Endothelial cell of umbilical vein (primary cell): ENCODE measurements at regions not wholly inside any gene's neighbourhood (a gene's known extent, or its start where the extent isn't known, plus 50 kb on each side); places are given as distances from the start of the nearest gene placed in this dataset.
"Not testable (repeated sequence)": the region's sequence is repeated elsewhere in the genome, so short reads cannot be mapped to it uniquely, and the experiment has no call there.

Source experiments
- BruUV-seq: library from RNA; stranded (reverse); fragments of 400-500 nt; replicated peaks from 2 replicates; lab custom pipeline; 2021; lab: Mats Ljungman, UMichigan
- CTCF ChIA-PET: fragments of 300-600, 350-600 bp; sonication (Branson Sonifier 250); formaldehyde crosslinking; loops from one replicate; lab custom pipeline; 2021; ENCODE audit warnings: antibody characterized with exemption, inconsistent platforms; lab: Charles Lee
- POLR2A ChIA-PET: fragments of 300-600, 350-600 bp; sonication (Branson Sonifier 250); formaldehyde crosslinking; loops from one replicate; lab custom pipeline; 2021; ENCODE audit warnings: antibody characterized with exemption, inconsistent platforms; lab: Charles Lee
- DNase-seq: peaks from one replicate; pipeline ENCODE4 v3.0.0-alpha.2; 2011; ENCODE audit warnings: low read depth, low spot score
- FAIRE-seq: peaks from 2 replicates; lab custom pipeline; 2011; peaks lifted over from hg19 to GRCh38; lab: Jason Lieb, UNC
- H2AFZ ChIP-seq: 2 replicates; pipeline ENCODE4 v1.6.0; 2012; ENCODE audit warnings: low read depth, low read length, control low read depth, inconsistent platforms
- H3K27ac ChIP-seq: 2 replicates; pipeline ENCODE4 v1.5.1; 2011; ENCODE audit warnings: low read depth, mild to moderate bottlenecking, control low read depth, low read length, moderate library complexity; ENCODE audit not compliant: insufficient read depth
- H3K27me3 ChIP-seq, 2 experiments: 2 replicates each; pipeline versions ENCODE4 v1.6.0 to v1.6.1; 2011; ENCODE audit warnings: low read length in 2 of 2, mixed read lengths in 1 of 2; ENCODE audit not compliant: control insufficient read depth in 2 of 2, insufficient read depth in 2 of 2
- H3K36me3 ChIP-seq, 2 experiments: 2 replicates in 1 of 2; 3 replicates in 1 of 2; pipeline ENCODE4 v1.5.1; 2011; ENCODE audit warnings: low read length in 2 of 2, mild to moderate bottlenecking in 1 of 2, moderate library complexity in 1 of 2; ENCODE audit not compliant: control insufficient read depth in 2 of 2, insufficient read depth in 2 of 2; ENCODE audit errors: extremely low read depth in 1 of 2
- H3K4me1 ChIP-seq: 3 replicates; pipeline ENCODE4 v1.5.1; 2011; ENCODE audit warnings: mild to moderate bottlenecking, low read length; ENCODE audit not compliant: control insufficient read depth, insufficient read depth; ENCODE audit errors: extremely low read depth
- H3K4me2 ChIP-seq: 2 replicates; pipeline ENCODE4 v1.6.1; 2011; ENCODE audit warnings: low read length, control low read depth, mixed read lengths; ENCODE audit not compliant: insufficient read depth
- H3K4me3 ChIP-seq, 3 experiments: fragments of 200-600 bp in 1 of 3; sonication (generic), shearing (Covaris generic) in 1 of 3; replicated peaks in 1 of 3; 2 replicates each; pipeline ENCODE4 v1.5.1; 2011 to 2016; ENCODE audit warnings: control low read depth in 3 of 3, low read length in 3 of 3, mild to moderate bottlenecking in 2 of 3, inconsistent platforms in 1 of 3, low read depth in 1 of 3, moderate library complexity in 1 of 3; ENCODE audit not compliant: insufficient read depth in 1 of 3
- H3K79me2 ChIP-seq: 2 replicates; pipeline ENCODE4 v1.6.0; 2012; ENCODE audit warnings: low read length, inconsistent platforms; ENCODE audit not compliant: control insufficient read depth, insufficient read depth
- H3K9ac ChIP-seq: replicated peaks from 2 replicates; pipeline ENCODE3; 2011; ENCODE audit warnings: low read length, control low read depth; ENCODE audit not compliant: insufficient read depth; ENCODE audit errors: extremely low read depth
- H3K9me1 ChIP-seq: replicated peaks from 3 replicates; pipeline ENCODE4 v1.6.0; 2011; ENCODE audit warnings: mild to moderate bottlenecking, low read length; ENCODE audit not compliant: control insufficient read depth, insufficient read depth; ENCODE audit errors: extremely low read depth
- H3K9me3 ChIP-seq: replicated peaks from 2 replicates; pipeline ENCODE4 v1.5.1; 2012; ENCODE audit warnings: low read length, inconsistent platforms; ENCODE audit not compliant: control insufficient read depth, insufficient read depth
- H4K20me1 ChIP-seq: replicated peaks from 2 replicates; pipeline ENCODE3; 2011; ENCODE audit warnings: mild to moderate bottlenecking, low read length; ENCODE audit not compliant: control insufficient read depth, insufficient read depth; ENCODE audit errors: extremely low read depth
- EZH2 ChIP-seq: IDR thresholded peaks from 2 replicates; pipeline ENCODE4 v1.6.1; 2012; ENCODE audit warnings: borderline replicate concordance, low read depth, mild to moderate bottlenecking, moderate library complexity, low read length, inconsistent platforms; ENCODE audit not compliant: severe bottlenecking
- FOS ChIP-seq: IDR thresholded peaks from 2 replicates; pipeline ENCODE4 v1.6.1; 2011; ENCODE audit warnings: mild to moderate bottlenecking, low read length, moderate library complexity, borderline replicate concordance; ENCODE audit not compliant: insufficient read depth
- GATA2 ChIP-seq: IDR thresholded peaks from 2 replicates; pipeline ENCODE4 v1.7.0; 2011; ENCODE audit warnings: low read depth, mild to moderate bottlenecking, moderate library complexity, mixed read lengths, low read length; ENCODE audit not compliant: insufficient read length, insufficient read depth
- JUN ChIP-seq: IDR thresholded peaks from 2 replicates; pipeline ENCODE4 v1.6.1; 2011; ENCODE audit warnings: borderline replicate concordance, low read depth; ENCODE audit not compliant: insufficient read length, insufficient read depth
- MYC ChIP-seq: IDR thresholded peaks from one replicate; pipeline ENCODE4 v1.6.1; 2011; ENCODE audit warnings: mild to moderate bottlenecking, low read depth, low read length
- POLR2A ChIP-seq: IDR thresholded peaks from 2 replicates; pipeline ENCODE4 v1.6.1; 2012; ENCODE audit warnings: low read depth, mild to moderate bottlenecking, control low read depth, low read length
- POLR2AphosphoS5 ChIP-seq: IDR thresholded peaks from 2 replicates; pipeline ENCODE4 v1.6.1; 2012; ENCODE audit warnings: low read depth, mild to moderate bottlenecking, control low read depth, low read length, moderate library complexity; ENCODE audit not compliant: insufficient read depth
- dilution Hi-C: fragments of 300-500 bp; cut with MboI; formaldehyde crosslinking; loops from one replicate; pipeline ENCODE4 v1.15.0; 2019; ENCODE audit warnings: low sequenced_read_pairs; ENCODE audit not compliant: extremely low pct_ligation_motif_present
- intact Hi-C: fragments of 100-400 bp; cut with micrococcal nuclease; formaldehyde crosslinking; loops from one replicate; pipeline ENCODE4 v1.10.0; 2022
- TF ChIP-seq, protein P1 (sequence below): IDR thresholded peaks from 2 replicates; pipeline ENCODE4 v1.6.1; 2011; ENCODE audit not compliant: insufficient read depth, insufficient read length
- TF ChIP-seq, protein P2 (sequence below), 2 donors: IDR thresholded peaks; 1 replicate in 1 of 2; 2 replicates in 1 of 2; pipeline ENCODE4 v1.5.1; 2011; ENCODE audit warnings: low read length in 2 of 2, mild to moderate bottlenecking in 2 of 2, moderate library complexity in 2 of 2, control low read depth in 1 of 2, inconsistent platforms in 1 of 2, low read depth in 1 of 2; ENCODE audit not compliant: insufficient read depth in 1 of 2; ENCODE audit errors: extremely low read depth in 1 of 2

GRCh38 chr10:109664554-109664953, 258.8 kb downstream of the XPNPEP1 start:
- H3K9ac ChIP-seq: no peak overlapping the region
- no peaks in the 10 kb centered on the region for H3K36me3 ChIP-seq
- ChIA-PET CTCF (no interaction called here), POLR2A (no interaction called here)
- H3K4me1 ChIP-seq: no peaks in the 10 kb centered on the region
- H4K20me1 ChIP-seq: no peaks in the 10 kb centered on the region
- no peaks in the 10 kb centered on the region for H3K9me3 ChIP-seq
- no peak overlapping the region for H2AFZ ChIP-seq
- no peak overlapping the region for H3K27ac ChIP-seq
- H3K4me2 ChIP-seq: no peak overlapping the region
- H3K79me2 ChIP-seq: no peaks in the 10 kb centered on the region
- no peak overlapping the region for H3K4me3 ChIP-seq
- FAIRE-seq (no peak), DNase-seq (no peak)
- no TSS peak for BruUV-seq
- no peaks in the 10 kb centered on the region for H3K9me1 ChIP-seq
- intact Hi-C loops: no loop called here
- TF ChIP-seq, protein P1, sequence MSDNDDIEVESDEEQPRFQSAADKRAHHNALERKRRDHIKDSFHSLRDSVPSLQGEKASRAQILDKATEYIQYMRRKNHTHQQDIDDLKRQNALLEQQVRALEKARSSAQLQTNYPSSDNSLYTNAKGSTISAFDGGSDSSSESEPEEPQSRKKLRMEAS: no peak
- no peak for TF ChIP-seq FOS
- dilution Hi-C loops: no loop called here
- H3K27me3 ChIP-seq: no peaks in the 10 kb centered on the region

- Histone ChIP-seq H3K4me2 (no peak overlapping the region), H3K36me3 (no peaks in the 10 kb centered on the region), H4K20me1 (no peaks in the 10 kb centered on the region), H3K9ac (no peak overlapping the region), H3K4me1 (no peaks in the 10 kb centered on the region), H3K9me1 (no peaks in the 10 kb centered on the region), H3K79me2 (no peaks in the 10 kb centered on the region), H2AFZ (no peak overlapping the region), H3K9me3 (no peaks in the 10 kb centered on the region), H3K27me3 (no peaks in the 10 kb centered on the region), H3K27ac (no peak overlapping the region), H3K4me3 (no peak overlapping the region)
- no TSS peak for BruUV-seq
- intact Hi-C loops (no loop called here), dilution Hi-C loops (no loop called here)
- ChIA-PET POLR2A (no interaction called here), CTCF (no interaction called here)
- no peak for DNase-seq
- no peak for TF ChIP-seq MYC
- no peak for TF ChIP-seq POLR2AphosphoS5
- TF ChIP-seq GATA2: no peak
- TF ChIP-seq, protein P2, sequence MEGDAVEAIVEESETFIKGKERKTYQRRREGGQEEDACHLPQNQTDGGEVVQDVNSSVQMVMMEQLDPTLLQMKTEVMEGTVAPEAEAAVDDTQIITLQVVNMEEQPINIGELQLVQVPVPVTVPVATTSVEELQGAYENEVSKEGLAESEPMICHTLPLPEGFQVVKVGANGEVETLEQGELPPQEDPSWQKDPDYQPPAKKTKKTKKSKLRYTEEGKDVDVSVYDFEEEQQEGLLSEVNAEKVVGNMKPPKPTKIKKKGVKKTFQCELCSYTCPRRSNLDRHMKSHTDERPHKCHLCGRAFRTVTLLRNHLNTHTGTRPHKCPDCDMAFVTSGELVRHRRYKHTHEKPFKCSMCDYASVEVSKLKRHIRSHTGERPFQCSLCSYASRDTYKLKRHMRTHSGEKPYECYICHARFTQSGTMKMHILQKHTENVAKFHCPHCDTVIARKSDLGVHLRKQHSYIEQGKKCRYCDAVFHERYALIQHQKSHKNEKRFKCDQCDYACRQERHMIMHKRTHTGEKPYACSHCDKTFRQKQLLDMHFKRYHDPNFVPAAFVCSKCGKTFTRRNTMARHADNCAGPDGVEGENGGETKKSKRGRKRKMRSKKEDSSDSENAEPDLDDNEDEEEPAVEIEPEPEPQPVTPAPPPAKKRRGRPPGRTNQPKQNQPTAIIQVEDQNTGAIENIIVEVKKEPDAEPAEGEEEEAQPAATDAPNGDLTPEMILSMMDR (IDR thresholded peaks at IDR 0.05; ENCODE audit: extremely low read depth in 1 of 2, insufficient read depth in 1 of 2, low read depth in 1 of 2, low read length in 2 of 2): no peak
- TF ChIP-seq, protein P1: no peak
- no peak for TF ChIP-seq EZH2
- no peak for TF ChIP-seq FOS
- no peak for TF ChIP-seq POLR2A
- no peak for TF ChIP-seq JUN
- FAIRE-seq: no peak
Measured at GRCh38 chr10:109663122-109663521, 260.2 kb downstream of the XPNPEP1 start.

DNA sequence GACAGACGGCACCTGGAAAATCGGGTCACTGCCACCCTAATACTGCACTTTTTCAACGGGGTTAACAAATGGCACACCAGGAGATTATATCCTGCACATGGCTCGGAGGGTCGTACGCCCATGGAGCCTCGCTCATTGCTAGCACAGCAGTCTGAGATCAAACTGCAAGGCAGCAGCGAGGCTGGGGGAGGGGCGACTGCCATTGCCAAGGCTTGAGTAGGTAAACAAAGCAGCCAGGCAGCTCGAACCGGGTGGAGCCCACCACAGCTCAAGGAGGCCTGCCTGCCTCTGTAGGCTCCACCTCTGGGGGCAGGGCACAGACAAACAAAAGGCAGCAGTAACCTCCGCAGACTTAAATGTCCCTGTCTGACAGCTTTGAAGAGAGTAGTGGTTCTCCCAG, 270.7 kb downstream of the XPNPEP1 start:
- H3K9me1 ChIP-seq, FAIRE-seq, dilution Hi-C loops, H3K27me3 ChIP-seq, H3K9ac ChIP-seq, H2AFZ ChIP-seq, CTCF ChIA-PET, H3K9me3 ChIP-seq, BruUV-seq, H3K4me1 ChIP-seq, H3K4me3 ChIP-seq, H4K20me1 ChIP-seq, H3K36me3 ChIP-seq, H3K27ac ChIP-seq, POLR2A ChIA-PET, intact Hi-C loops, DNase-seq, H3K4me2 ChIP-seq, H3K79me2 ChIP-seq: not testable (repeated sequence)
